ENCODE measurements at regions not wholly inside any gene's neighbourhood (a gene's known extent, or its start where the extent isn't known, plus 50 kb on each side); places are given as distances from the start of the nearest gene placed in this dataset.

GRCh38 chr15:59779110-59779509 is 90.0 kb upstream of the BNIP2 start (continued):
- no peak for TF ChIP-seq ATF3 (CRISPR knock-in tag; conservative IDR thresholded peaks at IDR 0.05)
- TF ChIP-seq SP1 (CRISPR knock-in tag; conservative IDR thresholded peaks at IDR 0.05) = no peak

GRCh38 chr15:59764775-59765174 is 75.7 kb upstream of the BNIP2 start:
- H3K27me3 Mint-ChIP-seq (ENCODE audit: low read depth) = no peaks in the 10 kb centered on the region
- ATAC-seq = peak; percentile 65

DNA sequence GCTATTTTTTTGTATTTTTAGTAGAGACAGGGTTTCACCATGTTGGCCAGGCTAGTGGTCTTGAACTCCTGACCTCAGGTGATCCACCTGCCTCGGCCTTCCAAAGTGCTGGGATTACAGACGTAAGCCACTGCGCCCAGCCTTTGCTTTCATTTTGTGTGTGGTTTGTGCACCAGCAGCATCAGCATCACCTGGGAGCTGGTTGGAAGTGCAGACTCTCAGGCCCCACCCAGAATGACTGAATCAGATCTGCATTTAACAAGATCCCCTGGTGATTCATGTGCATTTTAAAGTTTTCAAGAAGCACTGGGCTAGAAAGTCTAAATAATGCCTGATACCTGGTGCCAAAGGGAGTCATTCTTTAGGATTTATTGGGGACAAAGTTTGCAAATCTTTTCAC is 73.4 kb upstream of the BNIP2 start:
- Mint-ChIP-seq H3K27me3 (ENCODE audit: low read depth) (no peaks in the 10 kb centered on the region), H3K4me3 (peak overlapping the region; percentile 4; the same call in 1 of the 2 replicates), H3K4me1 (peaks cover 16% of the 10 kb centered on the region), H3K9me3 (no peaks in the 10 kb centered on the region), H3K27ac (no peak overlapping the region; the same call in 1 of the 2 replicates), H3K36me3 (no peaks in the 10 kb centered on the region)
- POLR2A ChIA-PET = interaction anchor here (0.6 kb wide), 1 partner anchor 782 kb away, joined by 4 read pairs; no protein-coding TSS in a partner anchor
- ATAC-seq = peak; percentile 87
- peak; percentile 38 for DNase-seq (ENCODE audit: low spot score)
- CTCF ChIA-PET = interaction anchor here (0.6 to 1.5 kb wide), 9 partner anchors 9 to 566 kb away, joined by 3 to 5 read pairs (median 3); partner anchors contain the start of gene FOXB1
- TF ChIP-seq SOX15 (CRISPR knock-in tag; IDR thresholded peaks at IDR 0.05) (no peak), TEAD4 (CRISPR knock-in tag; IDR thresholded peaks at IDR 0.05) (no peak), FOXP1 (CRISPR knock-in tag; IDR thresholded peaks at IDR 0.05; ENCODE audit: borderline replicate concordance) (no peak), ARID4B (CRISPR knock-in tag; IDR thresholded peaks at IDR 0.05; ENCODE audit: borderline replicate concordance) (no peak), TEAD1 (CRISPR knock-in tag; IDR thresholded peaks at IDR 0.05) (no peak), SMAD3 (CRISPR knock-in tag; IDR thresholded peaks at IDR 0.05; ENCODE audit: borderline replicate concordance) (no peak)
- TF ChIP-seq, protein P1, sequence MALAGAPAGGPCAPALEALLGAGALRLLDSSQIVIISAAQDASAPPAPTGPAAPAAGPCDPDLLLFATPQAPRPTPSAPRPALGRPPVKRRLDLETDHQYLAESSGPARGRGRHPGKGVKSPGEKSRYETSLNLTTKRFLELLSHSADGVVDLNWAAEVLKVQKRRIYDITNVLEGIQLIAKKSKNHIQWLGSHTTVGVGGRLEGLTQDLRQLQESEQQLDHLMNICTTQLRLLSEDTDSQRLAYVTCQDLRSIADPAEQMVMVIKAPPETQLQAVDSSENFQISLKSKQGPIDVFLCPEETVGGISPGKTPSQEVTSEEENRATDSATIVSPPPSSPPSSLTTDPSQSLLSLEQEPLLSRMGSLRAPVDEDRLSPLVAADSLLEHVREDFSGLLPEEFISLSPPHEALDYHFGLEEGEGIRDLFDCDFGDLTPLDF (CRISPR knock-in tag; IDR thresholded peaks at IDR 0.05) = no peak
- TF ChIP-seq, protein P2, sequence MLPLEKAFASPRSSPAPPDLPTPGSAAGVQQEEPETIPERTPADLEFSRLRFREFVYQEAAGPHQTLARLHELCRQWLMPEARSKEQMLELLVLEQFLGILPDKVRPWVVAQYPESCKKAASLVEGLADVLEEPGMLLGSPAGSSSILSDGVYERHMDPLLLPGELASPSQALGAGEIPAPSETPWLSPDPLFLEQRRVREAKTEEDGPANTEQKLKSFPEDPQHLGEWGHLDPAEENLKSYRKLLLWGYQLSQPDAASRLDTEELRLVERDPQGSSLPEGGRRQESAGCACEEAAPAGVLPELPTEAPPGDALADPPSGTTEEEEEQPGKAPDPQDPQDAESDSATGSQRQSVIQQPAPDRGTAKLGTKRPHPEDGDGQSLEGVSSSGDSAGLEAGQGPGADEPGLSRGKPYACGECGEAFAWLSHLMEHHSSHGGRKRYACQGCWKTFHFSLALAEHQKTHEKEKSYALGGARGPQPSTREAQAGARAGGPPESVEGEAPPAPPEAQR (CRISPR knock-in tag; IDR thresholded peaks at IDR 0.05) = no peak

More at GRCh38 chr15:59764775-59765174, 75.7 kb upstream of the BNIP2 start:
- H3K4me1 Mint-ChIP-seq = peaks cover 16% of the 10 kb centered on the region
- no peak for DNase-seq (ENCODE audit: low spot score)
- ChIA-PET CTCF (interaction anchor here (0.5 to 1.5 kb wide), 17 partner anchors 10 to 573 kb away, joined by 3 to 5 read pairs (median 3); no protein-coding TSS in a partner anchor), POLR2A (no interaction called here)
- H3K4me3 Mint-ChIP-seq = no peak overlapping the region
- H3K27ac Mint-ChIP-seq = no peak overlapping the region
- H3K36me3 Mint-ChIP-seq = no peaks in the 10 kb centered on the region
- H3K9me3 Mint-ChIP-seq = peaks cover under 1% of the 10 kb centered on the region; the same call in 1 of the 2 replicates
- TF ChIP-seq, protein P3, sequence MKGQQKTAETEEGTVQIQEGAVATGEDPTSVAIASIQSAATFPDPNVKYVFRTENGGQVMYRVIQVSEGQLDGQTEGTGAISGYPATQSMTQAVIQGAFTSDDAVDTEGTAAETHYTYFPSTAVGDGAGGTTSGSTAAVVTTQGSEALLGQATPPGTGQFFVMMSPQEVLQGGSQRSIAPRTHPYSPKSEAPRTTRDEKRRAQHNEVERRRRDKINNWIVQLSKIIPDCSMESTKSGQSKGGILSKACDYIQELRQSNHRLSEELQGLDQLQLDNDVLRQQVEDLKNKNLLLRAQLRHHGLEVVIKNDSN (CRISPR knock-in tag; IDR thresholded peaks at IDR 0.05) = no peak
- TF ChIP-seq FOXK1 (CRISPR knock-in tag; IDR thresholded peaks at IDR 0.05) (no peak), ATF3 (CRISPR knock-in tag; conservative IDR thresholded peaks at IDR 0.05) (no peak), ELF4 (CRISPR knock-in tag; IDR thresholded peaks at IDR 0.05; ENCODE audit: low read depth) (no peak), SMAD3 (CRISPR knock-in tag; IDR thresholded peaks at IDR 0.05; ENCODE audit: borderline replicate concordance) (no peak), MLX (CRISPR knock-in tag; IDR thresholded peaks at IDR 0.05) (no peak), HMGXB4 (CRISPR knock-in tag; IDR thresholded peaks at IDR 0.05) (no peak), PRRX2 (CRISPR knock-in tag; IDR thresholded peaks at IDR 0.05) (no peak), ESRRA (CRISPR knock-in tag; IDR thresholded peaks at IDR 0.05; ENCODE audit: borderline replicate concordance) (no peak), ZNF232 (CRISPR knock-in tag; IDR thresholded peaks at IDR 0.05) (no peak), SMAD4 (CRISPR knock-in tag; IDR thresholded peaks at IDR 0.05) (no peak), NR3C1 (CRISPR knock-in tag; conservative IDR thresholded peaks at IDR 0.05; ENCODE audit: low read depth) (no peak)
- TF ChIP-seq, protein P4, sequence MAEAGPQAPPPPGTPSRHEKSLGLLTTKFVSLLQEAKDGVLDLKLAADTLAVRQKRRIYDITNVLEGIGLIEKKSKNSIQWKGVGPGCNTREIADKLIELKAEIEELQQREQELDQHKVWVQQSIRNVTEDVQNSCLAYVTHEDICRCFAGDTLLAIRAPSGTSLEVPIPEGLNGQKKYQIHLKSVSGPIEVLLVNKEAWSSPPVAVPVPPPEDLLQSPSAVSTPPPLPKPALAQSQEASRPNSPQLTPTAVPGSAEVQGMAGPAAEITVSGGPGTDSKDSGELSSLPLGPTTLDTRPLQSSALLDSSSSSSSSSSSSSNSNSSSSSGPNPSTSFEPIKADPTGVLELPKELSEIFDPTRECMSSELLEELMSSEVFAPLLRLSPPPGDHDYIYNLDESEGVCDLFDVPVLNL (CRISPR knock-in tag; IDR thresholded peaks at IDR 0.05; ENCODE audit: borderline replicate concordance, low read depth) = no peak

Data from WTC11 (cell line).